CD4-positive, alpha-beta T cell treated with Interferon gamma for 1 hour (primary cell): ENCODE measurements at regions not wholly inside any gene's neighbourhood (a gene's known extent, or its start where the extent isn't known, plus 50 kb on each side); places are given as distances from the start of the nearest gene placed in this dataset.

Experiments
- DNase-seq: peaks from one replicate; pipeline ENCODE4 v3.0.0-alpha.2; 2020

DNA sequence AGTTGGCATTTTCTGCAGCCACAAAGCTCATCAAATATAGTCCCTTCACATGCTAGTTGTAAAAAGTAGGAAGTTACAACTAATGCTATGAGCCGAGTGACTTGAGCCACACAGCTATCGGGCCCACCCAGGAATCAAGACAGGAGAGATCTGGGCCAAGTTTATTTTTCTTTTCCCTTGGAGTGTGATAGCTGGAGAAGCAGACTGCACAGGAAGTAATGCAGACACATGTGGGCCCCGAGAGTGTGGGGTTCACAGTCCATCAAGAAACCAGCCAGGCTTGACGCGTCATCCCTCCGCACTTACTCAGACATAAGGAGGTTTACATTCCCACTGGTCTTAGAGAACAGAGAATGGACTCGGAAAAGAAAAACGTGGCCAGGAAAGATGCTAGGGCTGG is 403.1 kb upstream of the CDH11 start:
- DNase-seq, result no peak

DNA sequence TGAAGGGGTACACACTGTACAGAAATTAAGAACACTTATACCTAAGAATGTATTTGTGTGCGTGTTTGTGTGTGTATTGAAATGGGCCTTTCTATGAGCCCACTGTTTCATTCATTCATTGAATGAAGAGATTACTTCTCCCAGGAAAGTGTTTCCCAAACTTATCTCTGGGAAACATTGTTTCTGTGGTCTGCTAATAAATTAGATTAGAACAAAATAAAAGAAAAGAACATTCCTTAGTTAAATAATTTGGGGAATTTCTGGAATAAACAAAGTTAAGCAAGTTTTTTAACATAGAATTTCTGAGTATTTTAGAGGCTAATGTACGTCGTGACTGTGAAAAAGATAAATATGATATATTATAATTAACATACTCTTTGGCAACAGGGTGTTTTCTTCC is 402.4 kb upstream of the CDH11 start:
- no peak for DNase-seq

DNA sequence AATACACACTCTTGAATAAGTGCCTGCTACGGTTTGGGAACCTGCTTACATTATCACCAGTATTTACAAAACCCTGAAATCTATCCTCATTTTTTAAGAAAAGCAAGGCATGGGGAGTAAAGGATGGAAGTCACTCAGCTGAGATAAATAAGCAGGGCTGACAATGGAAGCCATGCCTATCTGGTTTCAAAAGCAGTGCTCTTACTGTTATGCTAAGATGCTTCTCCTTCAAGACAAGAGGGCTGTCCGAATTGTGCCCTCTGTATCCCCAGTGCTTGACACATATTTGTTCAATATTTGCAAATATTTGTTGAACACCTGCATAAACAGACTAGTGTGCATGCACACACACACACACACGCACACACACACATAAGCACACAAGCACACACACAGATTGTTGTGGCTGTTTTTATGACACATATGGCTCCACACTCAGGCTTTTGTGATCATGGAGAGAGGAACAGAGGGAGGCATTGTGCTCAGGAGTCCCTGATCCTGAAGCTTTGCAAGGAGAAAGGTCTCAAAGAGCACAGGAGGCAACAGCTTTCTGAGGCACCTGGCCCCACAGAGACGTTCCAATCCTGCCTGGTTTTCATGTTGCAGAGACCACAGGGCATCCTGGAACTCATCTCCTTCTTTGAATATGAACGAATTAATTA is 401.6 kb upstream of the CDH11 start:
- DNase-seq, result no peak

DNA sequence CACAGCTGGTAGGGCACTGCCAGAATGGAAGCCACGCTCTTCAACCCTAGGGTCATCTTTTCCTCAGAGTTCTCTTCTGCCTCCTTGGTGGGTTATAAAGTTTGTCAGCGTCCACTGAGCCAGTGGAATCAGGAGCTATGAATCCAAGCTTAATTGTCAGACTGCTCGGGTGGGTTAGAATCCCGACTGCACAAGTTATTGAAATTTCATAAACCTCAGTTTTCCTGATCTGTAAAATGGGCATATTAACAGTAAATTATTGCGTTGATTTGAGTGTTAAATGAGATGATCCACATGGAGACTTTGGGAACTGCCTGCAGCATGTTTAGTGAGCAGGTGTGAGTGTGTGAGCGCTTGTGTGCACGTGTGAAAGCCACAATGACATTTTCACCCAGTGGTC is 400.5 kb upstream of the CDH11 start:
- no peak for DNase-seq

DNA sequence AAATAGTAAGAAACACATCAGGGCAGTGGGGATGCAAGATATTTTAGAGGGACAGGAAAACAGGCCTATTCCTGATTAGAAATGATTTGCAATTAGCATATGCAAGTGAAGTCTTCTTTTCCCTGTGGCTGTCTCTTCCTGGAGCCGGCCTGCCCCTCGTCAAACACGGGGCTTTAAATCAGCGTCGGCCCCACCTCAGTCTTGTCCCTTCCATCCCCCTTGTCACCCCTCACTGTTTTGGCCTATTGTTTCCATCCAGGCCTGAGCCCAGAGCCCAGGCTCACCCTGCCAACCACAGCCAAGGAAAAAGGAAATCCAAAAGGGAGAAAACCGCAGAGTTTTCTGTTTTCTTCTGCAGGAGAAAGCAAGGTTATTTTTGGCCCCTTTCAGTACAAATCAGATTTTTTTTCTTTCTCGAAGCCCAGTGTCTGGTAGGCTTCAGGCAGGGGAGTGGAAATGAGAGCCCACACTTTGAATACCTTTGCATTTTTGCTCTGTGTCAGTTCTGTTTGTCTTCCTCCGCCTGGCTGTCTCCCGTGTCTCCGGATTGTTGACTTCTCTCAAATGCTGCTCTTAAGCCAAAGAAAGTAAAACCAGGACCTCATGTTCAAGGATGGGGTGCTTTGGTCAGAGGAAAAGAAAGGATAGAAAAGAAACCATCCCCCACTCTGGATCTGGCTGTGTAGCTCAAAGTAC is 399.9 kb upstream of the CDH11 start:
- DNase-seq, result no peak

DNA sequence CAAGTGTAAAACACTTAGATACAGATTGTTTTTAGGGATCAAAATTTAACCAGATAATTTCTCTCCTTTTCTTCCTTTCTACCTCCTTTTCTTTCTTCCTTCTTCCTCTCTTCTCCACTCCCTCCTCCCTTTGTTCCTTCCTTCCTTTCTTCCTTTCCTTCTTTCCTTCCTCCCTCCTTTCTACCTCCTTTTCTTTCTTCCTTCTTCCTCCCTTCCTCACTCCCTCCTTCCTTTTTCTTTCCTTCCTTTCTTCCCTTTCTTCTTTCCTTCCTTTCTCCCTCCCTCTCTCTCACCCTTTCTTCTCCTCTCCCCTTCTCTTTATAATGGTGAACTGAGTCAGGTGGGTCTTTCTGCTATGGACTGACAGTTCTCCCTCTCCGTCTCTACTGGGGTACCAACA is 397.5 kb upstream of the CDH11 start:
- no peak for DNase-seq

DNA sequence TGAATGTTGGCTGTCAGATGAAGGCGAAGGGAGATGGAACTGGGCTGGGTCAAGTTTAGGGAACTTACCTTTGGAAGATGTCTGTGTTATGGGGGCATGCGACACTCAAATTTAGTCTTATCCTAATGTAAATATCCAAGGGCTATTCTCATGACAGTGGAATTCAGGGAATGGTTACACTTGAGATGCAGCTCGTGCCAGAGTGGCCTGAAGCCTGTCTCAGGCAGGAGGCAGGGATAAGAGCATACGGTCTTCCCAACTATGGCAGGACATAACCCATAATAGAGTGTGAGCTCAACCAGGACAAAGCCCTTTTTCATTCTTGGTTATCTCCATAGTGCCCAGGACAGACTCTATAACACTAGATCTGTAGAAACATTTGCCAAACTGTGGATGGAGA is 393.3 kb upstream of the CDH11 start:
- DNase-seq, result no peak

DNA sequence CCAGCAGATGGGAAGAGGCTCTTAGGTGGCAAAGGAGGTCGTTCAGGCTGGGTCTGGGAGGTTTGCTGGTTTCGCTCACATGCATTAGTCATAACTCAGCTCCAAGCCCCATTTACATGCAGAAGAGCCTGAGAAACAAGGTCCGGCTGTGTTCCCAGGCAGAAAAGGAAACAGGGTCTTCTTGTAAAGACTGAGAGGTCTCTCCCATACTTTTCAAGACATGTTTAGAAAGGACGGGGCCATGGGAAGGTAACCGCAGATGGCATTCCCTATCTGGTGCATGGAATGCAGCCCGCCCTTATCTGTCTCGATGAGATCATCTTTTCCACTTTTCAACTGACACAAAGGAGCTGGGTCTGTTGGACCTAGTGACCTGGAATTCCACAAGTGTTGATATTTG is 389.0 kb upstream of the CDH11 start:
- no peak for DNase-seq

DNA sequence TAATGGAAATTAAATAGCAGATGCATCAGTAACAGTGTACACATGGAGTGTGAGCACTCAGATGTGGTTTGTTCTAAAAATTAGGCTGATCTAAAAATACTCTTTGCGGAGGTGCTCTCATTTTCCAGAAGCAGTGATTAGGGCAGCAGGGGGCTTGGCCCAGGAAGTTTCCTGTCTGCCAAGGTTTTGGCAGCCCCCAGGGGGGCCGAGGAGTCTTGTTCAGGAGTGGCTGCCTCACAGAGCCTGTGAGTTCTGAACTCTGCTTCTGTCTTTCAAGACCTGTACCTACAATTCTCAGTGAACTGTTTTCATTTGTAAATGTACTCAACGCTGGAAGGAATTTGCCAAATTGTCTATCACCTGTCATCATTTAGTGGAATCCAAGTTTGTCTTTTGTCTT is 388.4 kb upstream of the CDH11 start:
- DNase-seq, result no peak

DNA sequence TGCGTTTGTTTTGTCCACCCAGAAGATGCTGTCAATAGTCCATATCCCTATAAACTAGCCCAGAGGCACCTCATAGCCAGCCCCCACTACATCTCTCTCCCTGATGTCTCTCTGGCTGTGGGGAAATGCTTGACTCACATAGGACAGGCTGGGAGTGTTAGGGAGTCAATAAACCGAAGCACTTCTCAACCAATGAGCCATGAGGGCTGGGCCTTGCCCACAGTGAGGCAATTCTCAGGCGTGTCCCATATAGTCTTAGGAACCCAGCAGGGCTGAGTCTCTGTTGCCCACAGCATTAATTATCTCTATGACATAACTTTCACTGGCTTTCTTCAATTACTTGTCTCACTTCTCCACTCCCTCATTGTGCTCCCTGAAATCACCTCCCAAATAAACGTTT is 387.3 kb upstream of the CDH11 start:
- no peak for DNase-seq

DNA sequence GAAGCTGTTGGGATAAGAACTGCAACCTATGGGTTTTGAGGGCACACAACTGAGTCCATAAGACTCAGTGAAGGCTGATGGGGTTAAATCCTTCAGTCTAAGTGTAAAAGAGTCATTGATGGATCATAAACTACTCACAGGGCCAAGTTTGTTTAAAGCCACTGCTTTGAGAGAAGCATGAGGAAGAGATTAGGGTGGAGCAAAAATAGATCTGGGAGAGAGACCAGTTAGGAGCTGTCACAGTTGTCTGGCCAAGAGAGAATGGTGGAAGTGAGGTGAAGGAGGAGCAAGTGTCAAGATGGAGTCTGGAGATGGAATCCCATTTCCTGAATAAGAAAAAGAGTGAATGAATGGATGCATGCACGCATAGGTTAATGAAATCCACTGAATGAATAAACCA is 379.1 kb upstream of the CDH11 start:
- no peak for DNase-seq

DNA sequence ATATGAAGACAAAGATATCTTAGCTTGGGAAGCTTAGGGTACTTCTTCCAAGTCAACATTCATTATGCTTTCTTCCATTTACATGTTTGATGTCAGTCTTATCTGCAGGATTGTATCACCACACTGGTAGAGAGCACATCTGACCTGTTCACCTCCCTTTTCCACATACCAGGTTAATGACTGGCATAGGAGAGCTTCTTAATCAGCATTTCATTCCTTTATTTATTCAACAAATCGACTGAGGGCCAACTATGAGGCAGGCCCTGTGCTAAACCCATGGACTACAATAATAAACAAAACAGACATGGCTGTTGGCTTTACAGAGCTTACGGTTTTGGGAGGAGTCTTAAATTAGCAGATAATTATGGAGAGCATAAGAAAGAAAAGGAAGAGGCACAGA is 378.1 kb upstream of the CDH11 start:
- no peak for DNase-seq

DNA sequence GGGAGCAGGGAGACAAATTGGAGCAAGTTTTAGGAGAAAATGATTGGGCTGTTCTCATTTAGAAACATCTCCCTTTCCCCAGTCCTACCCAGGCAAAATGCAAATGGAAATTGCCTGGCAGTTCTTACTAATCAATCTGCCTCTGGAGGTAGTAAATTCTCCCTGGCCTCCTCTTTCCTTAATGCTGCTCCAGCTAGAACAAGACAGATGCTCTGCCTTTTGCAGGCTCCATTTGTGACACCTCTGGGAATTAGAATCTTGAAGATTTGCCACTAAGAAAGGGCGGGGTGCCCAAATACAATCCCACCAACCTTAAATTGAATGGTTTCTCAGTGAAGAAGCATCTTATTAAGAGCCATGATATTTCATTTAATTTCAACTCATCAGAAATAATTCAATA is 377.7 kb upstream of the CDH11 start:
- no peak for DNase-seq

DNA sequence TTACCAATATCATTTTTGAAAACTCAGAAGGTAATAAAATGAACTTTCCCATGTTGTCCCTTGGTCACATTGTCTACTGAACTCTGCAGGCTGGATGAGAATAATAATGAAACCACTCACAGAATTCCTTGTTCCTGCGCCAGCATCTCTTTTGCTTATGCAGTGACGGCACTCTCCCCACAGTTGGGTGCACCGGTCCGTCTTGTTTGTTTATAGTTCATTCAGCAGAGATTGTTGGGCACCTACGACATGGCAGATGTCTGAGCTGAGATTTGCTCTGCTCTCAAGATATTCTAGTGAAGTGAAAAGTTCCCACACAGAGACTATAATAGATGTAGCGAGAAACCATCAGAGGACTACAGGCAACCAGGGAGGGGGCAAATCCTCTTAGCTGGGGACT is 375.7 kb upstream of the CDH11 start:
- no peak for DNase-seq

DNA sequence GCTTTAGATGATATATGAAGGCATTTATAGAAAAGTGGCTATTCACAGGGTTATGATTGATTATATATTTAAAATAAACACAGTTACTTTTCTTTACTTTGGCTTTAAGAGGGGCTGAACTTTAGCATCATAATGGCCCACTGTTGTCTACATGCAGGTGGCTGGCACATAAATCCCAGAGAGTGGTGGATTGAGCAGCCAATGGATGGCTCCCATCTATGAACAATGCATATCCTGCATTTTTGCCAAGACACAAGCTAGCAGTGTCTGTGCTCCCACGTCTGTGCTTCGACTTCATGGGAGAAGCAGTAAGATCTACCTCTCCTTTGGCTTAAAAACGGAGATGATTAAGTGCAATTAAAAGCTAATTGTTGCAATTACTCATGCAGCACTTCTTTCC is 373.2 kb upstream of the CDH11 start:
- no peak for DNase-seq

DNA sequence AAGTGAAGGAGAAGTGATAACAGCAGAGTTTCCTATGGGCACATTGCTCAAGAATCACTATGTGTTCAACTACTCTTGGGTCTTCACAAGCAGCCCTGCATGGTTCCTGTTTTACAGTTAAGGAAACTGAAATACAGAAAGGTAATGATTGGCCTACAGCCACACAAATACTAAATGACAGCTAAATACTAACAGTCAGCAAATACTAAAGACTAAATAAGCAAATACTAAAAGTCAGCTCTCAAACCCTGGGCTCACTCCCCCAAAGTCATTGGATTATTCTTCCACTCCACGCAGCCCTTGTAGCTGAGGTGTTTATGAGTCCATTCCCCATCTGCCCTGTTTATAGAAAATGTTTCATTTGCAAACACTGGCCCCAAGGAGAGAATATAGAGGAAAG is 372.7 kb upstream of the CDH11 start:
- DNase-seq, result no peak

DNA sequence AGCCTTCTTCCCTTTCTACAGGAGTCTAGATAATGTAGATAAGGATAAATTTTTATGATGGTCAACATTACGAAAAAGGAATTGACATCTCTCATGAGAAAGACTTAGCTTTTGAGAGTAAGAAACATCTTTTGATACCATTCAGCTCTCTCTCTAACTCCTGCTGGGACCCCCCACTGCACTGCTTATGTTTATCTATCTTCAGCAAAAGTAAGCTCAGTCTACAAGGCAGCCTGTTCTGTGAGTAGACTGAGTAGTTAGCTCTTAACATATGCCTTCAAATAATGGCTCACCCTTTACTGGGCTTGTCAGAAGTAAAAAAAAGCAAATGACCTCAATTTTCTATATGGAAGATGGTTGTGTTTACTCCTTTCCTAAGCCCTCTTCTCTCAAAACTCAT is 372.2 kb upstream of the CDH11 start:
- no peak for DNase-seq

DNA sequence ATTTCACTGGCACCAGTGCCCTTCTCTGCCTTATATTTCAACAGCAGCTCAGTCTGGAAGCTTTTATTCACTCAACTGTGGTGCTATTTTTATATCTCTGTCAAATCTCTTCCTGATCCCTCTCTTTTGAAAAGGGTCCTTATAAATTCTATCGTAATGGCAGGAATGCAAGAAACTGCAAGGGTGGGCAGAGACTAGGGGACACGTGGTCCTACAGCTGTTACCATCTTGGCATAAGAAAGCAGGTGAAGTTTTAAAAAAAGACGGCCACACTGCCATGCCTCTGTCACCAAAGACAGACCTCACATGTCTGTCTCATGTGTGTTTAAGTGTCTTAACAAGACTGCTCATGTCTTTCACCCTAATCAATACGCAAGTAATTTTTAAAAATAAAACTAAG is 368.4 kb upstream of the CDH11 start:
- no peak for DNase-seq

DNA sequence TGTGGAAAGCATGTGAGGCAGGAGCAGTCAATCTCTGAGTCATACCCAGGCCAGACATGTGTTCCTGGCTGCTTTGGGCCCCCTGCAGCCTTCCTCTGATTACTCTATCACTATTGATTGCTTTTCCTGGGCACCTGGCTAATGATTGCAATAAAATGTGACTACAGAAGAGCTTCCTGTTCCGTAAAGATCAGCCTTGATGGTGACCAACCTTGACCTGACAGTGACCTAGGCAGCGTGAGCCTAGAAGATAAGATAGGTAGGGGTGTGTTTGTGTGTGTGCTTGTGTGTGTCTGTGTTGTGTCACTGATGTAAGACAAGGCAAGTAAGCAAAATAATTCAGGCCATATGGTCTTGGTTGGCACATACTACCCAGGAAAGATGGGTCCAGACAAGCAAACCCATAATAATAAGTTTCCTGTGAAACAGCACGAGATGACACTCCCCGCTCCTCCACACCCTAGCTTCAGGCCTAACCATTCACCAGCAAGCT is 367.7 kb upstream of the CDH11 start:
- no peak for DNase-seq

DNA sequence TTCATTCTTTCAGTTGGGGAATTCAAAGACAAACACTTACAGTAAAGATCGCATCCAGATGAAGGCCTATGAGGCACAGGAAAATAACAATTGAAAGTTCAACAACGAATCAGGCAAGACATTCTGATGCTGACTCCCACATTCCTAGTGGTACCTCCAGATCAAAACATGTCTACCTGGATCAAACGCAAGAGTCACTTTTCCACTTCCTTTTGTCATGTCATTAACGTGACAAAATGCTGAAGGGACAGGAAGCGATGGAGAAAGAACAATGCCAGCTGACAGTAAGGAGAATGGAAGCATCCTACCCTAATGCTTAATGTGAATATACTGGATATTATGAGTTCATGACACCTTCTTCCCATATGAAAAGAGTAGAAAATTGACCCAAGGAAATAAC is 365.4 kb upstream of the CDH11 start:
- no peak for DNase-seq

DNA sequence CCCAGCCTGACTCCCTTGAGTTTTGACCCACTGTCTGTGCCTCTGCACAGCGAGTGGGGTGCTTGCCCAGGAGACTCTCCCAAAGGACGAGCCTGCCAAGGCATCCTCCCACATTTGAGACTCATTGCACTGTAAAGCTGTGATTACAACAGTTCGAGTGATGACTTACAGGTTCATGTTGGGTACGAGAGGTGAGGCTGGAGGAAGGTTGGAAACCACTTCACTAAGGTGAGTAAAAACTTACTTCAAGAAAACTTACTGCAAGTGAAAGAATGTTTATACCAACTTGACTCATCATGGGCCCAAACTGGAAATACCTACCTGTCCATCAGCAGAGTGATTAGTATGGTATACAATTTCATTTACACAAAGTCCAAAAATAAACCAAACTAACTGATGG is 360.1 kb upstream of the CDH11 start:
- DNase-seq, result no peak

DNA sequence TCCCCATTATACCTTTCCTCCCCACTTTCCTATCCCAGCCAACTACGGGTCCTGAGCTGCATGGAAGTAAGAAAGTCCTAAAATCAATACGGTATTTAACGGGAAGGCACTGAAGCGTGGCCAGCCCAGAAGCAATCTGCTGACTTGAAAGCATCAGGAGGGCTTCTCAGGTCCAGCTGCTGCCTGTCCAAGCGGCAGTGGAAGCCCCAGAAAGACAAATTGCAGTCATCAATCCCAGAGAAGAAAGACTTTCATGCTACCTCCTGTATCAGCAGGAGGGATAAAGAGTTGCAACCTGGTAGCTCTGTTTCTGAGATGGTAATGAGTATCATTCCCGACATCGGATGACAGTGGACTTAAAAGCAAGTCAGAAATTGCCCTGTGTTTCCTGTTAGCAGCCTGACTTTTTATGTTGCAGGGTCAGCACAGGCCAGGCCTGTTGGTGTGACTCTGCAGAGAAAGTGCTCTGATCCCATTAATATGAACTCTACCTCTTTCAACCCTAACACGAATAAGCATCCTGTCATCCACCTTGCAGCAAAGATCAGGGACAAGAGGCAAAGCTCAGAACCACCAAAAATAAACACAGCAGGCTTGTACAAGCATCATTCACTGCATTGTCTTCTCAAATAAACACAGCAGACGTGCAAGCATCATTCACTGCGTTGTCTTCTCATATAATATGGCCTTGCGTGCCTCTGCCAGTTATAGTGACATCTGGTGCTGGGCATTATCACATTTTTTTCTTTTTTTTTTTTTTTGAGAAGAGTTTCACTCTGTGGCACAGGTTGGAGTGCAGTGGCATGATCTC is 358.6 kb upstream of the CDH11 start:
- no peak for DNase-seq

DNA sequence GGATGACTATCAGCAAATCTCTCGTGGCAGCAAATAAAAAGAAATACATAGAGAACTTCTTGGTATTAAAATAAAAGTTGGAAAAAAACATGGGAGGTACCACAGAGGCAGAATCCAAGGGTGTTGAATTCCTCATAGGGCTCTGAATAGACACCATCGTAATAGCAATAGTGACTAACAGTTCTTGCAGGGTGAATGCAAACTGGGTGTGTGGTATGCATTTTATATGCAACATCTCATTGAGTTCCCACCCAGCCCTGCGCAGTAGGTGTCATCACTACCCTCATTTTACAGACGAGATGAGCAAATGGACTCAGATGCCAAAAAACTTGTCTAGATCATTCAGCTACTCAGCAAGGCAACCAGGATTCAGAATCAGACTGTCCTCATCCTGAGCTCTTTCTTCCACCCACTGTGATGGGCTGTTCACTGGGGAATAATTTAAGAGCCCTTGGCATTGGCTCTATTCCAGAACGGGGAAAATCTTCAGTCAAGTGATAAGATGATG is 354.6 kb upstream of the CDH11 start:
- no peak for DNase-seq

DNA sequence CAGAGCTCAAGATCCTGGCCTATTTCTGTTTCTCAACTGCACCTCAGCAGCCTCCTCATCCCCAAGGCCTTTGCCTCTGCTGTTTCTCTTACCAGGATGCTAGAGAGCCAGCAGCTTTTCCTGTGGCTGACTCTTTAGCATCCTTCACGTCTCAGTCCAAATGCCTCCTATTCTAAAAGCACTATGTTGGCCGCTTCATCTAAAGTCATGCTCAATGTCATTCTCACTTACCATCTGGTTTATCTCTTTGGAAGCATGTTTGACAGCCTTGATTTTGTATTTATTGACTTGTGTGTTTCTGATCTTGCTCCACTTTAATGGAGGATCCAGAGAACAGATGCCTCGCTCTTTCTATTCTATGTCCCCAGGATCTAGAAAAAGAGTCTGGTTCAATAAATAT is 351.8 kb upstream of the CDH11 start:
- DNase-seq, result no peak
